CD4-positive, alpha-beta memory T cell (primary cell): ENCODE measurements at regions not wholly inside any gene's neighbourhood (a gene's known extent, or its start where the extent isn't known, plus 50 kb on each side); places are given as distances from the start of the nearest gene placed in this dataset.
A peak's percentile ranks its signal among the peaks of the same experiment; 100 is the strongest.
"Not testable (repeated sequence)": the region's sequence is repeated elsewhere in the genome, so short reads cannot be mapped to it uniquely, and the experiment has no call there.

Experiments used
- CTCF ChIA-PET: fragments of 350-600 bp; sonication (Branson Sonifier 250); formaldehyde crosslinking; loops from one replicate; lab custom pipeline; 2021; ENCODE audit warnings: inconsistent platforms; ENCODE audit not compliant: partially characterized antibody; lab: Charles Lee
- POLR2A ChIA-PET: fragments of 350-600 bp; sonication (Branson Sonifier 250); formaldehyde crosslinking; loops from one replicate; lab custom pipeline; 2021; ENCODE audit not compliant: partially characterized antibody; lab: Charles Lee
- DNase-seq, 5 donors: peaks; one replicate each; pipeline versions ENCODE4 v3.0.0 to v3.0.0-alpha.2; 2020 to 2022; ENCODE audit warnings: mixed read lengths in 1 of 5
- H3K27ac ChIP-seq: one replicate; pipeline ENCODE4 v1.7.0; 2013; ENCODE audit warnings: low read depth, low read length
- H3K27me3 ChIP-seq: 2 replicates; pipeline ENCODE4 v1.7.0; 2013; ENCODE audit warnings: mild to moderate bottlenecking, low read length, moderate library complexity; ENCODE audit not compliant: insufficient read depth
- H3K36me3 ChIP-seq: 2 replicates; pipeline ENCODE4 v1.7.0; 2013; ENCODE audit warnings: mild to moderate bottlenecking, low read length, moderate library complexity; ENCODE audit not compliant: insufficient read depth
- H3K4me1 ChIP-seq: 2 replicates; pipeline ENCODE4 v1.7.0; 2013; ENCODE audit warnings: mild to moderate bottlenecking, low read length, moderate library complexity; ENCODE audit not compliant: insufficient read depth
- H3K4me3 ChIP-seq, 2 donors: one replicate each; pipeline ENCODE4 v1.7.0; 2013; ENCODE audit warnings: low read length in 2 of 2, mild to moderate bottlenecking in 1 of 2
- H3K9me3 ChIP-seq, 2 donors: one replicate each; pipeline ENCODE4 v1.7.0; 2013; ENCODE audit warnings: low read length in 2 of 2, control low read depth in 1 of 2; ENCODE audit not compliant: control insufficient read depth in 1 of 2
- H3K27ac Mint-ChIP-seq, 7 donors: one replicate each; pipeline ENCODE4 v1.8.0; 2020 to 2021; ENCODE audit warnings: mixed read lengths in 7 of 7, mild to moderate bottlenecking in 6 of 7, inconsistent platforms in 3 of 7, moderate library complexity in 3 of 7
- H3K27me3 Mint-ChIP-seq, 2 donors: one replicate each; pipeline ENCODE4 v1.8.0; 2020 to 2021; ENCODE audit warnings: mixed read lengths in 2 of 2
- H3K36me3 Mint-ChIP-seq, 2 donors: one replicate each; pipeline ENCODE4 v1.8.0; 2020 to 2021; ENCODE audit warnings: mixed read lengths in 2 of 2, inconsistent platforms in 1 of 2, mild to moderate bottlenecking in 1 of 2
- H3K4me1 Mint-ChIP-seq, 4 donors: one replicate each; pipeline ENCODE4 v1.8.0; 2020 to 2021; ENCODE audit warnings: mixed read lengths in 4 of 4, mild to moderate bottlenecking in 1 of 4
- H3K4me3 Mint-ChIP-seq, 8 donors: one replicate each; pipeline ENCODE4 v1.8.0; 2020 to 2021; ENCODE audit warnings: mixed read lengths in 8 of 8, mild to moderate bottlenecking in 7 of 8, moderate library complexity in 6 of 8, inconsistent platforms in 3 of 8
- H3K9me3 Mint-ChIP-seq, 8 donors: one replicate each; pipeline ENCODE4 v1.8.0; 2020 to 2021; ENCODE audit warnings: mixed read lengths in 8 of 8, mild to moderate bottlenecking in 5 of 8, inconsistent platforms in 3 of 8, moderate library complexity in 1 of 8
- intact Hi-C: fragments of 100-400 bp; cut with micrococcal nuclease; formaldehyde crosslinking; loops from one replicate; pipeline ENCODE4 v1.15.1; 2023

- H3K4me1 ChIP-seq, H3K4me1 Mint-ChIP-seq, CTCF ChIA-PET, H3K27ac ChIP-seq, H3K27me3 ChIP-seq, H3K4me3 Mint-ChIP-seq, POLR2A ChIA-PET, H3K9me3 ChIP-seq, H3K27ac Mint-ChIP-seq, H3K9me3 Mint-ChIP-seq, H3K36me3 ChIP-seq, H3K4me3 ChIP-seq, intact Hi-C loops, DNase-seq, H3K27me3 Mint-ChIP-seq, H3K36me3 Mint-ChIP-seq: not testable (repeated sequence)
Observed at GRCh38 chrX:3905522-3906258, 192.2 kb upstream of the PRKX start.

GRCh38 chrX:3902222-3902621, 188.8 kb upstream of the PRKX start:
- H3K36me3 Mint-ChIP-seq, H3K27ac ChIP-seq, H3K4me3 Mint-ChIP-seq, H3K9me3 ChIP-seq, H3K9me3 Mint-ChIP-seq, H3K27me3 ChIP-seq, H3K27me3 Mint-ChIP-seq, H3K36me3 ChIP-seq, CTCF ChIA-PET, H3K4me1 Mint-ChIP-seq, intact Hi-C loops, DNase-seq, H3K4me3 ChIP-seq, POLR2A ChIA-PET, H3K4me1 ChIP-seq, H3K27ac Mint-ChIP-seq: not testable (repeated sequence)

GRCh38 chrX:3896755-3897154, 183.3 kb upstream of the PRKX start:
- POLR2A ChIA-PET, CTCF ChIA-PET, H3K36me3 Mint-ChIP-seq, H3K27ac ChIP-seq, H3K4me1 Mint-ChIP-seq, DNase-seq, intact Hi-C loops, H3K4me1 ChIP-seq, H3K9me3 ChIP-seq, H3K4me3 ChIP-seq, H3K27me3 ChIP-seq, H3K27me3 Mint-ChIP-seq, H3K27ac Mint-ChIP-seq, H3K9me3 Mint-ChIP-seq, H3K4me3 Mint-ChIP-seq, H3K36me3 ChIP-seq: not testable (repeated sequence)

- POLR2A ChIA-PET, H3K27ac ChIP-seq, H3K9me3 Mint-ChIP-seq, intact Hi-C loops, H3K4me1 ChIP-seq, H3K36me3 Mint-ChIP-seq, H3K36me3 ChIP-seq, H3K4me3 ChIP-seq, H3K27me3 ChIP-seq, H3K27me3 Mint-ChIP-seq, H3K9me3 ChIP-seq, H3K4me1 Mint-ChIP-seq, CTCF ChIA-PET: not testable (repeated sequence)
- H3K27ac Mint-ChIP-seq = peak overlapping the region in 1 of 7 donors; percentile 48
- DNase-seq = peak in 2 of 5 donors; percentile 0 to 6
- peak overlapping the region in 6 of 8 donors; percentile 26 to 71 (median 54) for H3K4me3 Mint-ChIP-seq
Observed at GRCh38 chrX:3882553-3882920, 169.1 kb upstream of the PRKX start.

- intact Hi-C loops, H3K4me1 ChIP-seq, H3K4me1 Mint-ChIP-seq, H3K27me3 ChIP-seq, H3K9me3 ChIP-seq, H3K27me3 Mint-ChIP-seq, H3K9me3 Mint-ChIP-seq, H3K27ac Mint-ChIP-seq, H3K36me3 ChIP-seq, DNase-seq, H3K27ac ChIP-seq, H3K36me3 Mint-ChIP-seq, H3K4me3 ChIP-seq, CTCF ChIA-PET, POLR2A ChIA-PET: not testable (repeated sequence)
- peak overlapping the region in 2 of 8 donors; percentile 36 to 71 for H3K4me3 Mint-ChIP-seq
Observed at GRCh38 chrX:3881898-3882552, 168.6 kb upstream of the PRKX start.

- H3K27ac ChIP-seq, POLR2A ChIA-PET, CTCF ChIA-PET, H3K4me1 ChIP-seq, H3K9me3 Mint-ChIP-seq, H3K27ac Mint-ChIP-seq, DNase-seq, H3K27me3 ChIP-seq, H3K9me3 ChIP-seq, intact Hi-C loops, H3K4me3 ChIP-seq, H3K36me3 Mint-ChIP-seq, H3K4me1 Mint-ChIP-seq, H3K27me3 Mint-ChIP-seq, H3K4me3 Mint-ChIP-seq, H3K36me3 ChIP-seq: not testable (repeated sequence)
Observed at GRCh38 chrX:3881255-3881895, 167.9 kb upstream of the PRKX start.

GRCh38 chrX:3876393-3876792, 162.9 kb upstream of the PRKX start:
- H3K27ac ChIP-seq, CTCF ChIA-PET, H3K27me3 ChIP-seq, H3K4me1 Mint-ChIP-seq, H3K9me3 Mint-ChIP-seq, DNase-seq, intact Hi-C loops, H3K27ac Mint-ChIP-seq, H3K4me1 ChIP-seq, H3K4me3 ChIP-seq, H3K4me3 Mint-ChIP-seq, H3K36me3 Mint-ChIP-seq, H3K9me3 ChIP-seq, POLR2A ChIA-PET, H3K27me3 Mint-ChIP-seq, H3K36me3 ChIP-seq: not testable (repeated sequence)
